Esophagus (tissue), 2 donors: ENCODE measurements at regions not wholly inside any gene's neighbourhood (a gene's known extent, or its start where the extent isn't known, plus 50 kb on each side); places are given as distances from the start of the nearest gene placed in this dataset.

Experiments used
- H3K27ac ChIP-seq, 2 donors: one replicate each; pipeline ENCODE4 v1.5.1; 2013; ENCODE audit warnings: low read depth in 2 of 2, mild to moderate bottlenecking in 2 of 2, inconsistent platforms in 1 of 2, low read length in 1 of 2, moderate library complexity in 1 of 2
- H3K27me3 ChIP-seq, 2 donors: one replicate each; pipeline ENCODE4 v1.6.1; 2013; ENCODE audit warnings: low read length in 2 of 2, control low read depth in 1 of 2, mild to moderate bottlenecking in 1 of 2; ENCODE audit not compliant: insufficient read depth in 2 of 2, control insufficient read depth in 1 of 2
- H3K36me3 ChIP-seq, 2 donors: one replicate each; pipeline ENCODE4 v1.6.1; 2013; ENCODE audit warnings: low read length in 1 of 2; ENCODE audit not compliant: control insufficient read depth in 2 of 2, insufficient read depth in 2 of 2
- H3K4me1 ChIP-seq, 2 donors: one replicate each; pipeline ENCODE4 v1.6.1; 2013; ENCODE audit warnings: low read length in 1 of 2; ENCODE audit not compliant: control insufficient read depth in 2 of 2, insufficient read depth in 2 of 2
- H3K4me3 ChIP-seq, 2 donors: one replicate each; pipeline ENCODE4 v1.5.1; 2013; ENCODE audit warnings: low read length in 2 of 2, mild to moderate bottlenecking in 2 of 2, low read depth in 1 of 2, moderate library complexity in 1 of 2
- H3K9me3 ChIP-seq, 2 donors: one replicate each; pipeline ENCODE4 v1.6.1; 2013; ENCODE audit warnings: mild to moderate bottlenecking in 2 of 2, low read depth in 1 of 2, low read length in 1 of 2, moderate library complexity in 1 of 2; ENCODE audit not compliant: control insufficient read depth in 2 of 2, insufficient read depth in 1 of 2
- WGBS, 2 donors: extraction: QIAGEN DNeasy Blood & Tissue Kit; methylation state at CpG; one replicate each; pipeline ENCODE4 v1.1.7; 2013; 5-methylcytosine and 5-hydroxymethylcytosine counted together
- donor health status: healthy with polysubstance abuse.
- donor health status: Bipolar disorder and iron deficiency.

DNA sequence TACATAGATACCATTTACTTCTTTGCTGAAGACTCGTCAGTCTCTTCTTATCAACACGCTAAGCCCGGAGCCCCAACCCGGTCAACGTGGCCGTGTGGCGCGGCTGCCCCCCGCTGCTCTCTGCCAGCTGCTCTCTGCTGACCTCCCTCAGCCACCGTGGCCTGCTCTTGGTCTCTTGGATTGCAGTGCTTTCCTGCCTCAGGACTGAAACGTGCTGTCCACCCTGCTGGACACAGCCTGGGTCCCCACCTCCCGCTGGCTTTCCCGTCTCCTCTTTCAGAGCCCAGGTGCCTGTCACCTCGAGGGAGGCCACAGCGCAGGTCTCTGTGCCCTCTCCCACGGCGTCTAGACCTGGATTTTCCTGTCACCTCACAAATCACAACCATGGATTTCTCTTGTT is 388.1 kb upstream of the B3GAT1 start:
- Histone ChIP-seq H3K4me3 (no peak overlapping the region), H3K4me1 (no peaks in the 10 kb centered on the region), H3K9me3 (peaks cover 0 to 2% of the 10 kb centered on the region in 2 donors), H3K27me3 (peaks cover 0 to 2% of the 10 kb centered on the region in 2 donors), H3K36me3 (no peaks in the 10 kb centered on the region), H3K27ac (no peak overlapping the region)
- WGBS, 2 donors: 81 to 82% methylated on average over 17 of the region's 17 CpGs

DNA sequence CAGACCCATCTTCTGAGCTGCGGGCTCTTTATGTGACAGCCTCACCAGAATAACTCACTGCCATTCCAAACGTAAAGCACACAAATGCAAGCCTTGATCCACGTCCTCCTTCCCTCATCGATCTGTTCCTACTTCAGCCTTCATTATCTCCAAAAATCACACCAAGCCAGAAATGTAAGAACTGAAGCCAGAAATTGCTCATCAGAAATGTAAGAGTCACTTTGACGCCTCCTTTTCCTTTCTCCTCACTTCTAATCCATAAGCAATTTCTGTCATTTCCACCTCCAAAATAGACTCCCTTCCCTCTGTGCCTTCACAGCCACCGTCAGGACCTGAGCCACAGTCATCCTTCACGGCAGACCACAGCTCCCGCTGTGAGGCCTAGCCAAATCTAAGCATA is 387.3 kb upstream of the B3GAT1 start:
- no peaks in the 10 kb centered on the region for H3K4me1 ChIP-seq
- no peaks in the 10 kb centered on the region for H3K36me3 ChIP-seq
- H3K27me3 ChIP-seq: peaks cover 0 to 2% of the 10 kb centered on the region in 2 donors
- peaks cover 0 to 2% of the 10 kb centered on the region in 2 donors for H3K9me3 ChIP-seq
- WGBS, 2 donors: 79 to 82% methylated on average over 8 of the region's 8 CpGs
- no peak overlapping the region for H3K4me3 ChIP-seq
- no peak overlapping the region for H3K27ac ChIP-seq

DNA sequence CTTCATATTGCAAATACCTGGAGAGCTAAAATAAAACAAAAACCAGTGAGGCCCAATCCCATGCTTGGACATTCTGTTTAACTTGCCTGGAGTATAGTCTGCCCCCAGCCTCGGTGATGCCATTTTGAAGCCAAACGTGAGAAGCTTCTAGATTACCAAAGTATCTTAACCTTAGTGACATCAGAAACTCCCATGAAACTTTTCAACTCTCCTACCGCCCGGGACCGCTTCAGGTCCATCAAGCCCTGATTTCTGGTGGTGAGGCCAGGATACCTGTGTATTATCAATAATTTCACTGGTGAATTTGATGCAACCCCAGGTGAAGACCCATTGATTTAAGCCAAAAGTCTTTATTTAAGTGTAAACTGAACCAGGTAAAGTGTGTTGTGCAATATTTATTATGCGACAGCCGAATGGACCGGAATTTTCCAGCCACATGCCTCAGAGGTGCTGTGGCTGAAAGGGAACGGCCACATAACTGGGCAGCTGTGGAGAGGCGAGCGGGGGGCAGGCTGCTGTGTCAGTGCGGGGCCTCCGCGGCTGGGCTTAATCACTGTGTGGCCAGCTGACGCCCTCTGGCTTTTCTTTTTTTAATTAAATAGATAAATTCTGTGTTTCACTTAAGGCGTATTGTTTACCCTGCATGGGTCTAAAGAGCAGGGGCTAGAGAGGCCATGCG is 385.5 kb upstream of the B3GAT1 start:
- H3K4me1 ChIP-seq: no peaks in the 10 kb centered on the region
- H3K36me3 ChIP-seq: no peaks in the 10 kb centered on the region
- peaks cover 0 to 2% of the 10 kb centered on the region in 2 donors for H3K9me3 ChIP-seq
- H3K4me3 ChIP-seq: no peak overlapping the region
- no peaks in the 10 kb centered on the region for H3K27me3 ChIP-seq
- no peak overlapping the region for H3K27ac ChIP-seq
- 71 to 82% methylated on average over 17 of the region's 17 CpGs for WGBS, 2 donors

DNA sequence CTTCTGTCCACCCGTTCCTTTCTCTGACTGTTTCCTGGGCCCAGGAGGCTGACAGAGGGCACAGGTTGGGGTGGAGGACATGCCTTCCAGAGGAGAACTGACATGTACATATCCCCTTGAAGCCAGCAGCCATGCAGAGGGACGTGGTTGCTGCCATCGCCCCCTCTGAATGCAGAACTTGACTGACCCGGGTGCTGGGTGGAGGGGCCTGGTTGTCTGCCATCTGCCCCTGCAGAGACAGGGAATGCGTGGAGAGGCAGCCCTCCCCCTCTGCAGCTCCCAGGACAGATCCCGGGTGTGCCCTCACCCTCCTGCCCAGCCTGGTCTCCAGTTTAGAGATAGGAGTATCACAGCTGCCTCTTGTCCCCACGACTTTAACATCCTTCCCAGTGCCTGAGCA is 383.0 kb upstream of the B3GAT1 start:
- Histone ChIP-seq H3K4me1 (no peaks in the 10 kb centered on the region), H3K4me3 (no peak overlapping the region), H3K27ac (no peak overlapping the region), H3K9me3 (no peaks in the 10 kb centered on the region), H3K36me3 (no peaks in the 10 kb centered on the region), H3K27me3 (no peaks in the 10 kb centered on the region)
- WGBS, 2 donors: 80% methylated on average over 7 of the region's 7 CpGs

DNA sequence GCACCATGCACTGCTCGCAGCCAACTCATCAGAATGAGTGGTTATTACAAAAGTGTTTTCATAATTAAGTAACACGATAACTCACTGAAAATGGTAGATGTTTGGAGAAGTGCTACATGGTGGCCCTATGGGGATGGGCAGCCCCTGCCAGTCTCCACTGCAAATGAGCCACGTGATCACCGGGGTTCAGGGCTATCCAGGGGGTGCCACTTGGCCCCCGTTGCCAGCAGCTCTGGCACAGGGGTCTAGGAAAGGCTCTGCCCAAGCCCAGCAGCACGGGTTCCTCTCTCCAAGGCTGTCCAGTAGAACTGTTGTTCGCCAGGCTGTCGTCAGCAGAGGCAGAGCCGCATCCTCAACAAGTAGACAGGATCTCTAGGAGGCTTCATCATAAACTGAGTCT is 382.1 kb upstream of the B3GAT1 start:
- WGBS, 2 donors: 72 to 75% methylated on average over 9 of the region's 9 CpGs
- H3K4me3 ChIP-seq: no peak overlapping the region

DNA sequence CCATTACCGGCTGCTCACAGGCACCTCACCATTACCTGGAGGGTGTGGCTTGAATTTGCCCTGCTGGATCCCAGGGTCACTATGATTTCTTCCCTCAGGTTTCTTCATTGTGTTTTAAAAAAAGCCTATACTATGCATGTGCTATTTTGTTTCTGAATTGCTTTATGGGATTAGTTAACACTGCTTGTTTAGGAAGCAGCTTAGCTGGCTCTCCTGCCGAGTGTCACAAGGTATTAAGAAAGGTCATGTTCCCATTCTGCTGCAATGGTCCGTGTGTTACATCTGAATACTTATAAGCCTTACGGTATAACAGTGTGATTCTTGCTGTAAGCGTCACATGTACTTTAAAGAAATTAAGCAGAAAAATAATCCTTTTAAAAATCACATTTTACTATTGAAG is 380.6 kb upstream of the B3GAT1 start:
- Histone ChIP-seq H3K36me3 (no peaks in the 10 kb centered on the region), H3K4me1 (no peaks in the 10 kb centered on the region), H3K9me3 (no peaks in the 10 kb centered on the region), H3K27ac (no peak overlapping the region), H3K4me3 (no peak overlapping the region), H3K27me3 (no peaks in the 10 kb centered on the region)
- WGBS, 2 donors: 73 to 78% methylated on average over 5 of the region's 5 CpGs

More for the DNA sequence above, 382.1 kb upstream of the B3GAT1 start:
- Histone ChIP-seq H3K4me1 (no peaks in the 10 kb centered on the region), H3K9me3 (no peaks in the 10 kb centered on the region), H3K27ac (no peak overlapping the region), H3K36me3 (no peaks in the 10 kb centered on the region), H3K27me3 (no peaks in the 10 kb centered on the region)

DNA sequence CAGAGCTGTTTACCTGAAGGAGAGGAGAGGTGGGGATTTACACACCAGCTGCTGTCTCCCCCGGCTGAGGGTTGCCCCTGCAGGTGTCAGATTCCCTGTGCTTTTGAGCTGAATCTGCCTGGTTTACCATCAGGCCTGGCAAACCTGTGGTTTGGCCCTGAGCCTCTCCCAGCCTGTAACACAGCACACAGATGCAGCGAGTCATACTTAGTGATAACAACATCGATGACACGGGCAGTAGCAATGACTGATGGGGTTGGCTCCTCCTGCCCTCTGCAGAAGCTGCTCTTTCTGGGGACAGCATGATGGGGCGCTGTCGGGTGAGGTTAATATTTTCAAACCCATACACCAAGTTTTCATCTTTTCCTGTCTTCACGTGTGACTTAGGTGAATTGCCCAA is 380.0 kb upstream of the B3GAT1 start:
- H3K27ac ChIP-seq: no peak overlapping the region
- no peaks in the 10 kb centered on the region for H3K9me3 ChIP-seq
- no peaks in the 10 kb centered on the region for H3K36me3 ChIP-seq
- no peaks in the 10 kb centered on the region for H3K4me1 ChIP-seq
- H3K4me3 ChIP-seq: no peak overlapping the region
- 52 to 57% methylated on average over 7 of the region's 7 CpGs for WGBS, 2 donors
- no peaks in the 10 kb centered on the region for H3K27me3 ChIP-seq

DNA sequence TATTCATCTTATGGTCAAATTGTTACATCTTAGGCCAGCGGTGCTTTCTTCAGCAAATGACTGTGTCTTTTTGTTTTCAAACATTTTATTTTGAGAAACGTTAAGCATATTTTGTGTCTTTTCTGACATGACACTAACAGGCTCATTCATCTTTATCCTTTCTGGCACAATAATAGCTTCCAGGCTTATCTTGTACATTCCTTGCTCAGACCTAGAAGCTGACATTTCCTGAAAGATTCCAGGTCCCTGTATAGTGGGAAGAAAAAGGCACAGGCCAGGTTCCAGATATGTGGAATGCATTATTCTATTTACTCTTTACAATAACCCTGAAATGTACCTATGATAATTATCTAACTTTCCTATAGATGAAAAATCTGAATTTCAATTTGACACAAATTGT is 379.1 kb upstream of the B3GAT1 start:
- no peaks in the 10 kb centered on the region for H3K9me3 ChIP-seq
- WGBS, 2 donors: 49 to 55% methylated on average over 2 of the region's 2 CpGs
- H3K27me3 ChIP-seq: no peaks in the 10 kb centered on the region
- no peaks in the 10 kb centered on the region for H3K4me1 ChIP-seq
- no peak overlapping the region for H3K27ac ChIP-seq
- no peak overlapping the region for H3K4me3 ChIP-seq
- no peaks in the 10 kb centered on the region for H3K36me3 ChIP-seq

DNA sequence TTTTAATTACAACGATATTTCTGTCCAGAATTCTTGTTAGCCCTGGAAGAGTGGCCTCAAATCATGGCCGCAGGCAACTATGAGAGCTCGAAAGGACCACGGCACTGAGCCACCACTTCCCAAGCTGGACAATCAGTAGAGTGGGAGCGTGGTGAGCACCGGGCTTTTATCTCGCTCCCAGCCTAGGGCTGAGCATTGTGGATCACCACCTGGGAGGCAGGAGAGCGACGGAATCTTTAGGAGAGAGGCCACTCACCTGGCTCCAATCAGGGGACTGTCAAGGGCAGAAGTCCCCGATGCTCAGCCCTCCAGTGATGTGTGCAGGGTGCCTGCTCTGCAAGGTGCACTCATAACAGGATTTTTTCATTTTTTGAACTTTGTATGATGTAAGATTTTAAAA is 377.1 kb upstream of the B3GAT1 start:
- H3K36me3 ChIP-seq: no peaks in the 10 kb centered on the region
- no peaks in the 10 kb centered on the region for H3K4me1 ChIP-seq
- WGBS, 2 donors: 85 to 87% methylated on average over 10 of the region's 10 CpGs
- H3K27me3 ChIP-seq: no peaks in the 10 kb centered on the region
- H3K27ac ChIP-seq: no peak overlapping the region
- H3K4me3 ChIP-seq: no peak overlapping the region
- no peaks in the 10 kb centered on the region for H3K9me3 ChIP-seq

DNA sequence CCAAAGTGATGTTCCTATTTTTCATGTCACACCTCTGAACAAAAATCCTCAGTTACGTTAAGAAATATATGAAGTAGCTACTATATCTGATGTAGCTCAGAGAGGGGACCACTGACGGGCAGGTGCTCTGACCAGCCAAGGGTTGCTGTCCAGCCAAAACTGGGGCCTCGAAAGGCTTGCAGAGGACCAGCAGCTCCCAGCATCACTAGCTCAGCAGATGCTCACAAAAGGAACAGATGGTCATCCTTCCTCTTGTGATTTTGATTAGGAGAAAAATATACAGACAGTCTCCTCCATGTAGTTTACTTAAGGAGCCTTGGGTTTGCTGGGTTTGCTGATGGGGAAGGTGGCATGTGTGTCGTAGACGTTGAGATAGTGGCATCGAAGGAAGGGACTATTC is 374.6 kb upstream of the B3GAT1 start:
- Histone ChIP-seq H3K9me3 (no peaks in the 10 kb centered on the region), H3K36me3 (no peaks in the 10 kb centered on the region), H3K27me3 (no peaks in the 10 kb centered on the region), H3K4me3 (no peak overlapping the region), H3K4me1 (no peaks in the 10 kb centered on the region), H3K27ac (no peak overlapping the region)
- WGBS, 2 donors: 90% methylated on average over 6 of the region's 6 CpGs
